ENCODE measurements at regions not wholly inside any gene's neighbourhood (a gene's known extent, or its start where the extent isn't known, plus 50 kb on each side); places are given as distances from the start of the nearest gene placed in this dataset.

GRCh38 chr11:19519912-19520641, 192.6 kb upstream of the NAV2 start:
- no peak for DNase-seq (ENCODE audit: low read depth in 2 of 2)

GRCh38 chr11:19519353-19519752, 193.3 kb upstream of the NAV2 start:
- no peak for DNase-seq (ENCODE audit: low read depth in 2 of 2)

GRCh38 chr11:19513253-19513652, 199.4 kb upstream of the NAV2 start:
- no peak for DNase-seq (ENCODE audit: low read depth in 2 of 2)

GRCh38 chr11:19512618-19513017, 200.0 kb upstream of the NAV2 start:
- DNase-seq (ENCODE audit: low read depth in 2 of 2), result no peak

GRCh38 chr11:19511413-19512183, 201.0 kb upstream of the NAV2 start:
- no peak for DNase-seq (ENCODE audit: low read depth in 2 of 2)

- DNase-seq (ENCODE audit: low read depth in 2 of 2), result no peak
Measured at GRCh38 chr11:19511066-19511412, 201.6 kb upstream of the NAV2 start.

GRCh38 chr11:19510468-19510867, 202.2 kb upstream of the NAV2 start:
- DNase-seq (ENCODE audit: low read depth in 2 of 2), result no peak

GRCh38 chr11:19509215-19509614, 203.4 kb upstream of the NAV2 start:
- no peak for DNase-seq (ENCODE audit: low read depth in 2 of 2)

GRCh38 chr11:19508165-19508564, 204.5 kb upstream of the NAV2 start:
- DNase-seq (ENCODE audit: low read depth in 2 of 2), result no peak

- no peak for DNase-seq (ENCODE audit: low read depth in 2 of 2)
Measured at GRCh38 chr11:19506816-19507486, 205.7 kb upstream of the NAV2 start.

GRCh38 chr11:19502691-19503253, 209.9 kb upstream of the NAV2 start:
- DNase-seq (ENCODE audit: low read depth in 2 of 2), result no peak

- DNase-seq (ENCODE audit: low read depth in 2 of 2), result no peak
Measured at GRCh38 chr11:19501631-19502030, 211.0 kb upstream of the NAV2 start.

- no peak for DNase-seq (ENCODE audit: low read depth in 2 of 2)
Measured at GRCh38 chr11:19499999-19500398, 212.6 kb upstream of the NAV2 start.

- DNase-seq (ENCODE audit: low read depth in 2 of 2), result no peak
Measured at GRCh38 chr11:19499026-19499669, 213.5 kb upstream of the NAV2 start.

GRCh38 chr11:19493446-19494213, 219.0 kb upstream of the NAV2 start:
- no peak for DNase-seq (ENCODE audit: low read depth in 2 of 2)

GRCh38 chr11:19482319-19483100, 230.1 kb upstream of the NAV2 start:
- DNase-seq (ENCODE audit: low read depth in 2 of 2), result no peak

GRCh38 chr11:19480540-19480939, 232.1 kb upstream of the NAV2 start:
- DNase-seq (ENCODE audit: low read depth in 2 of 2), result no peak

GRCh38 chr11:19478891-19479290, 233.7 kb upstream of the NAV2 start:
- DNase-seq (ENCODE audit: low read depth in 2 of 2), result no peak

GRCh38 chr11:19474954-19475721, 234.4 kb upstream of the E2F8 start:
- DNase-seq (ENCODE audit: low read depth in 2 of 2), result no peak

- DNase-seq (ENCODE audit: low read depth in 2 of 2), result no peak
Measured at GRCh38 chr11:19474211-19474610, 233.5 kb upstream of the E2F8 start.
